ENCODE measurements at regions not wholly inside any gene's neighbourhood (a gene's known extent, or its start where the extent isn't known, plus 50 kb on each side); places are given as distances from the start of the nearest gene placed in this dataset.

DNA sequence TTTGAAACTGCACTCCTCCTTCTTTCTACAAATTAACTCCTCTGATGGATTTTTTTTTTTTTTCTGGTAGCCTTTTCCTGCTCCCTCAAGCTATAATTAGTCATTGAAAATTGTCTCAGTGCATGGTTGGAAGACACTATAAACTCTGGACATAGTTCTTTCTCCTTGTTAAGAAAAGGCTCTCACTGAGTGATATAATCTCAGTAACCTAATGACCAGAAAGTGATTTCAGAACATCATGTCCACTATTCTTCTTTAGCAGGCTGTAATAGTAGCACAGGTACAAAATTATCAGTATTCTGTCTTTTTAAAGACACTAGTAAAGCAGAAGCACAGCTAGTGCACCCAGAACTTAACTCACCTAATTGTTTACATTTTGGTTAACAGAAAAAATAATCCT is 752.6 kb upstream of the PHF14 start:
- Mint-ChIP-seq H3K4me1 (no peaks in the 10 kb centered on the region), H3K27me3 (ENCODE audit: low read depth, poor library complexity) (no peaks in the 10 kb centered on the region), H3K4me3 (no peak overlapping the region), H3K36me3 (ENCODE audit: low read depth) (no peaks in the 10 kb centered on the region), H3K9me3 (no peaks in the 10 kb centered on the region), H3K27ac (peak overlapping the region; percentile 55)
- TF ChIP-seq, protein P1, sequence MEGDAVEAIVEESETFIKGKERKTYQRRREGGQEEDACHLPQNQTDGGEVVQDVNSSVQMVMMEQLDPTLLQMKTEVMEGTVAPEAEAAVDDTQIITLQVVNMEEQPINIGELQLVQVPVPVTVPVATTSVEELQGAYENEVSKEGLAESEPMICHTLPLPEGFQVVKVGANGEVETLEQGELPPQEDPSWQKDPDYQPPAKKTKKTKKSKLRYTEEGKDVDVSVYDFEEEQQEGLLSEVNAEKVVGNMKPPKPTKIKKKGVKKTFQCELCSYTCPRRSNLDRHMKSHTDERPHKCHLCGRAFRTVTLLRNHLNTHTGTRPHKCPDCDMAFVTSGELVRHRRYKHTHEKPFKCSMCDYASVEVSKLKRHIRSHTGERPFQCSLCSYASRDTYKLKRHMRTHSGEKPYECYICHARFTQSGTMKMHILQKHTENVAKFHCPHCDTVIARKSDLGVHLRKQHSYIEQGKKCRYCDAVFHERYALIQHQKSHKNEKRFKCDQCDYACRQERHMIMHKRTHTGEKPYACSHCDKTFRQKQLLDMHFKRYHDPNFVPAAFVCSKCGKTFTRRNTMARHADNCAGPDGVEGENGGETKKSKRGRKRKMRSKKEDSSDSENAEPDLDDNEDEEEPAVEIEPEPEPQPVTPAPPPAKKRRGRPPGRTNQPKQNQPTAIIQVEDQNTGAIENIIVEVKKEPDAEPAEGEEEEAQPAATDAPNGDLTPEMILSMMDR (IDR thresholded peaks at IDR 0.05): no peak
- DNase-seq: no peak

DNA sequence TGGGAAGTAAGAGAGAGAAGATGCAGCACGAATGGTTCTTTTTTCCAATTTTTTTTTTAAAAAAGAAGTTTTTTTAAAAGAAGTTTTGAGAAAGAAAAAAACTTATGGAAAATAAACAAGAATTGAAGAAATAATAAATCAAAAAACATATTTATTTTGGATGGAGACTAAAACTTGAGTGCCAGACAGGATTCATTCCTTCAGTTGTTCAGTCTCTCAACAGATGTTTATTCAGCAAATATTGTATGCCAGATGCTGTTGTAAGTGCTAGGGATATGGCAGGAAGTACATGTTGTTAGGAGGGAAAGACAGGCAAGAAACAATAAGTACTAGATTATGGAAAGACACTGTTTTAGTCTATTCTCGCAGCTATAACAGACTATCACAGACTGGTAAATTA is 750.7 kb upstream of the PHF14 start:
- Mint-ChIP-seq H3K4me1 (no peaks in the 10 kb centered on the region), H3K27me3 (ENCODE audit: low read depth, poor library complexity) (peaks cover 3% of the 10 kb centered on the region), H3K27ac (no peak overlapping the region), H3K36me3 (ENCODE audit: low read depth) (no peaks in the 10 kb centered on the region), H3K4me3 (no peak overlapping the region), H3K9me3 (no peaks in the 10 kb centered on the region)
- TF ChIP-seq, protein P1 (IDR thresholded peaks at IDR 0.05): no peak
- DNase-seq: no peak

DNA sequence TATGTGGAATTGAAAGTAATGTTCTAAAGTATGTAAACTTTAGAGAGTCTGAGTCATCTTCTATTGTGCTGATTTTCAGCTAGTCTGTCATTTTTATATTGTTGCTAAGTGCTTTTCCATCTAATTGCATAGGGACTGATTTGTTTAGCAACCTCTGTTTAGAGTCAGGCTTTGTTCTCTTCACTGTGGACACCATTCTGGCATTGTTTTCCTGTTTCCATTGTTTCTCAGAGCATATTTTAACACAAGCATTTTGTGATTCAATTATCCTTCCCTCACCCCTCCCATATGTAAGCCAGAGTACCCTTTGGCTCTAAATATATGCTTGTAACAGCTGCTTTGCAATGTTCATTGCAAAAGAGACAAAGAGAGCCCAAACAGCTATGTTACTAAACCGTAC is 748.4 kb upstream of the PHF14 start:
- peaks cover 8% of the 10 kb centered on the region for H3K9me3 Mint-ChIP-seq
- no peak overlapping the region for H3K4me3 Mint-ChIP-seq
- no peaks in the 10 kb centered on the region for H3K36me3 Mint-ChIP-seq (ENCODE audit: low read depth)
- H3K4me1 Mint-ChIP-seq: no peaks in the 10 kb centered on the region
- peaks cover 3% of the 10 kb centered on the region for H3K27me3 Mint-ChIP-seq (ENCODE audit: low read depth, poor library complexity)
- DNase-seq: no peak
- no peak overlapping the region for H3K27ac Mint-ChIP-seq
- TF ChIP-seq, protein P1 (IDR thresholded peaks at IDR 0.05): no peak

DNA sequence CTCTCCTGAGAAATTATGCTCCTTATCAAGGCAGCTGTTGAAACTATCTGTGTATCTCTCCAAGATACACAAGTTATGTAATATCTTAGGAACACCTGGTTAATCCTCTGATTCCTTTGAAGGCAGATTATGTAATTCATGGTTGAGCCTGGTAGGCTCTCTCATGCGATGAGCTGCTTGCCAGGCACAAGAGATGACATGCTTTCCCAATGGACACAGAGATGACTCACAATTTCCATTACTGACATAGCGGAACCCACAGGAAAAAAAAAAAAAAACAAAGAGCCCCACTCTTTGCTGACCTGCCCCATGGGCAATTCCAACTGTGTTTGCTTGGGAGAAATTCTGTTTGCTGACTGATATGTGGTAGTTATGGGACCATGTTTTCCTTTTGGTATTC is 736.4 kb upstream of the PHF14 start:
- Mint-ChIP-seq H3K27me3 (ENCODE audit: low read depth, poor library complexity) (no peaks in the 10 kb centered on the region), H3K36me3 (ENCODE audit: low read depth) (no peaks in the 10 kb centered on the region), H3K4me3 (no peak overlapping the region), H3K4me1 (no peaks in the 10 kb centered on the region), H3K9me3 (no peaks in the 10 kb centered on the region), H3K27ac (no peak overlapping the region)
- TF ChIP-seq, protein P1 (IDR thresholded peaks at IDR 0.05): no peak
- no peak for DNase-seq

DNA sequence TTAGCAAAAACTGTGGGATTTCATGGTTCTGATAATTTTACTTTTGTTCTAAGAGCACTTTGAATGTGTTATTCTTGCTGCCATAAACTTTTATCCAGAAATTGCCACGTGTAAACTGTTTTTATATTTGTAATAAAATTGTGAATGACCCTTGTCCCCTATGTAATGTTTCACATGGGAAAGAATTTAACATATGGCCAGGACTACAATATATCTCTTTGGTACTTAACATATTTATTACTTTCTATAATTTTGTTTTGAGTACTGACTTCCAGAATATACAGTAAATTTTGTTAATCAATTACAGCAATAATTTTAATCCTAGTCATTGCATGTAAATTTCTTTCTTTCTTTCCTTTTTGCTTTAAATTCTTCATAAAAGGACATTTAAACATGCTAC is 735.0 kb upstream of the PHF14 start:
- DNase-seq: no peak
- H3K27me3 Mint-ChIP-seq (ENCODE audit: low read depth, poor library complexity): no peaks in the 10 kb centered on the region
- H3K27ac Mint-ChIP-seq: no peak overlapping the region
- no peaks in the 10 kb centered on the region for H3K4me1 Mint-ChIP-seq
- no peaks in the 10 kb centered on the region for H3K36me3 Mint-ChIP-seq (ENCODE audit: low read depth)
- H3K4me3 Mint-ChIP-seq: no peak overlapping the region
- TF ChIP-seq, protein P1 (IDR thresholded peaks at IDR 0.05): no peak
- peaks cover 4% of the 10 kb centered on the region for H3K9me3 Mint-ChIP-seq

DNA sequence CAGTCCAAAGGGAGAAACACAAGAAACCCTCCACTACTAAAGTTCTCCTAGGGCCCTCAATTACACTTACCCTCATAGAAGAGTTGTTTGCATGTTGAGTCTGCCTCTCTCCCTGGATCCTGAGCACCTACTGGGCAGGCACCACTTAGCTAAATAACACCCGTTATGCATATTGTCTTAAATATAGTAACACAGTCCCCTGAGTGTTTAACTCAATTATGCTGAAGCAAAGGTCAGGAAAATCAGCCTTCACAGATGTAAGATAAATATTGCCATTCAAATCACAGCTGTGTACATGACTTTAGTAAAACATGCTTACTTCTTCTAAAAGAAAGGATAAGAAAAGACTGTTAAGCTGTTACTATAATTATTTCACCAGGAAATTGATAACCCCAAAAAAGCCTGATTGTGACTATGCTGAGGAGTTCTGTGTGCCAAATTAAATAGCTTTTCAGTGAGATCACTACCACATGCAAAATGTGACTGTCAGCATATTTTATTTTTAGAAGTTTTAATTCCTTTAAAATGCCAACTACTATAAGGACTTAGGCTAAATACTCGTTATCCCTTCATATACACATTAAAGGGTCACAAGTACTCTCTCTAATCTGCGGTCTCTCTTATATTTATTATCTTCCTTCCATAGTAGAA is 733.9 kb upstream of the PHF14 start:
- Mint-ChIP-seq H3K9me3 (peaks cover 5% of the 10 kb centered on the region), H3K36me3 (ENCODE audit: low read depth) (no peaks in the 10 kb centered on the region), H3K4me3 (no peak overlapping the region), H3K27me3 (ENCODE audit: low read depth, poor library complexity) (no peaks in the 10 kb centered on the region), H3K4me1 (no peaks in the 10 kb centered on the region), H3K27ac (no peak overlapping the region)
- TF ChIP-seq, protein P1 (IDR thresholded peaks at IDR 0.05): no peak
- DNase-seq: no peak
